ENCODE measurements at regions not wholly inside any gene's neighbourhood (a gene's known extent, or its start where the extent isn't known, plus 50 kb on each side); places are given as distances from the start of the nearest gene placed in this dataset.

GRCh38 chr2:7997279-7997678 lies 684.6 kb upstream of the ID2 start:
- in situ Hi-C loops (cut with HindIII; ENCODE audit: low pct_unique_long_range_greater_than_20kb, low sequenced_read_pairs), result no loop called here
- no peak for TF ChIP-seq JUND (IDR thresholded peaks at IDR 0.05; ENCODE audit: low read depth)
- DNase-seq (ENCODE audit: low read depth in 1 of 2, low spot score in 1 of 2), result no peak

DNA sequence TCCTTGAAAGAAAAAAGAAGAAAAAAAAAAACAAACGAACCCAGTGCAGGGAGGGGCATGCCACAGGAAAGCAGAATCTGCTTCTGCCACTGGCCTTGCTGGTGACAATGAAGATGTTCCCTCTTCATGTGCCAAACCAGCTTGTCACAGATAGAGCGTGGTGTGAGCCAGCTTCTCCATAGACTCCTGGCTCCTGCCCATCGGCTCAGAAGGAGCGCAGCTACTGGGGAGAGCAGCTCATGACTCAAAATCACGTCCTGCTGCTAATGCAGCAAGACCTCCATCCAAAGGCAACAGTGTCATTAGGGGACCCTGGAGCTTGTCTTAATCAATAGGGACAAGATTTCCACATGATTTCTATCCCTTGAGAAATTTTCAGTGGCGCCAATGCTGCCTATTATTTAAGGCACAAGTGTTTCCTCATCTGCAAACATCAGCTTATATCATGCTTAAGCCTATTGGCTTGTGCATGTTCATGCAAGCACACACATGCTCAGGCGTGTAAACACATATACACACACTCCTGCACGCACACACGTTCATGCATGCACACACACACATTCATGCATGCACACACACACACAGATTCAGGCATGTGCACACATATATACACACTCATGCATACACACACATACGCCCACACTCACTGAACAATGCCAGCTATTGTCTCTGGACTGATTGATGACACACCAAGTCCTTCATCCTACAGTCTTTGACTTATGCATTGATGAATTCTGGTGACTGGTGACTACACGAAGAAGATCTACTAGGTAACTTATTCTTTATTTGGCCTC lies 682.0 kb upstream of the ID2 start:
- in situ Hi-C loops (cut with HindIII; ENCODE audit: low pct_unique_long_range_greater_than_20kb, low sequenced_read_pairs), result no loop called here
- DNase-seq (ENCODE audit: low read depth in 1 of 2, low spot score in 1 of 2), result no peak
- TF ChIP-seq JUND (IDR thresholded peaks at IDR 0.05; ENCODE audit: low read depth), result no peak

DNA sequence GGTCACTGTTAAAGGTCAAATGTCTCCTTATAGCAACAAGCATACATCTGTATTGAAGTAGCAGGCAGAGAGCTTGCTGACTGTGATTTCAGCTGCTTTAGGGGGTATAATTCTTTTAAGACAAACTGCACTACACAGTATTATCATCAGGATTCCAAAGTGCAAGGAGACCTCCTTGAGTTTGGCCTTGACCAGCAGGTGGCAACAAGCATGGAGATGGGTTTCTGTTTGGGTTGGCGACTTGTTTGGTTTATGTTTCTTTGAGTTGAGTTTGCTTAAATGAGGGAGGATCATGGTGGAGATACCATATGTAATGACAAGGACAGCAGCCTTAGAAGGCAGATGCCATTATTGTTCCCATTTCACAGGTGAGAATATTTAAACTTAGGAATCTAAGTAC lies 681.0 kb upstream of the ID2 start:
- in situ Hi-C loops (cut with HindIII; ENCODE audit: low pct_unique_long_range_greater_than_20kb, low sequenced_read_pairs), result no loop called here

DNA sequence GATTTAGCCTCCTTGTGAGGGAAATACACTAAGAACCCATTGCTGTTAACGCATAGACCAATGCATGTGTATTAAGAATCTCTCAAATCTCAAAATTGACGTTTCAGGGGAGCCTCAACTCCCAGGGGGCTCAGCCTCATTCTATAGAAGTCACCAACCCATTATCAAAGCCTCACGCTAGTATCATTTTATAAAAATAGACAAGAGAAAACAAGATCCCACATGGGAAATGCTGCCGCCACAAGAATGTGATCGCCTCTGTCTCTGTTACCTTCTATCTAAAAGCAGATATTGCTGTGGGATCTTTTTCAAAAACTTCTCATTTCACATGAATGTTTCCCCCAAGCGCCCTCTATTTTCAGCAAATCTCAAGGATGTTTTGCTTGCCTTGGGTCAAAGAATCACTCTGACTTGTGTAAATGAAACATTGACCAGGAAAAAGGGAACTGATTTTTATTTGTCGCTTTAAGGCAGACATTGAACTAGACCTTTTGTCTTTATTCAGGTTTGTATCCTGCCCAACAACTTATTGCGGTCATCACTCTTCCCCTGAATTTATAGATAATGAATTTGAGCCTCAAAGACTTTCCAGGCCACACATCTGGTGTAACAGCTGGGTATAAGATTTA lies 679.0 kb upstream of the ID2 start:
- in situ Hi-C loops (cut with HindIII; ENCODE audit: low pct_unique_long_range_greater_than_20kb, low sequenced_read_pairs), result no loop called here
- DNase-seq (ENCODE audit: low read depth in 1 of 2, low spot score in 1 of 2), result no peak
- no peak for TF ChIP-seq JUND (IDR thresholded peaks at IDR 0.05; ENCODE audit: low read depth)

More for the DNA sequence above, 681.0 kb upstream of the ID2 start:
- TF ChIP-seq JUND (IDR thresholded peaks at IDR 0.05; ENCODE audit: low read depth), result no peak
- peak in 1 of 2 experiments; percentile 19 for DNase-seq (ENCODE audit: low read depth in 1 of 2, low spot score in 1 of 2)

DNA sequence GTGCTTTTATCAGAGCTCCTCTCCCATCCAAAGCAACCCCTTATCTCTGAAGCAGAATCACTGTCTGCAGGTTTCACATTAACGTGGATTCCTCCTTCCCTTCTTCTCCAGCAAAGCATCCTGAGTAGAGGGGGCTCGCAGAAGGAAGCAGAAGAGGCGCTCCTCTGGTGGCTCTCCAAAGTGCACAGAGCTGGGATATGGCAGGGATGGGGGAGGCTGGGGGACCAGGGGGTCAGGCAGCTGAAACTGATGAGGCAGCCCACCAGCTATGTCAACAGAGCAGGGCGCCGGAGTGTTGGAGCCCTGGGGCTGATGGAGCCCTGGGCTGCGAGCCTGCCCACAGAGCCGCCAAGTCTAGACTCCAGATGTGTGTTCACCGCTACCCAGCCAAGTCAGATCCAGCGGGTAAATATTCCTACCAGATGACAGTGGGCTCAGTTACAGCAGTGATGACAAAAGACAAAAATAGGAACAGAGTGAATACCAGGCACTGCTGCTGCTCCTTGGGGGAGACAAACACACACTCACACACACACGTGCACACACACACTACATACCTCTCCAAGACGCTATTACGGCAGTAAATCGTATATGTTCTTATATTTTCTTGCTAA lies 678.3 kb upstream of the ID2 start:
- no peak for DNase-seq (ENCODE audit: low read depth in 1 of 2, low spot score in 1 of 2)
- TF ChIP-seq JUND (IDR thresholded peaks at IDR 0.05; ENCODE audit: low read depth), result no peak
- in situ Hi-C loops (cut with HindIII; ENCODE audit: low pct_unique_long_range_greater_than_20kb, low sequenced_read_pairs), result no loop called here

- no peak for TF ChIP-seq JUND (IDR thresholded peaks at IDR 0.05; ENCODE audit: low read depth)
- DNase-seq (ENCODE audit: low read depth in 1 of 2, low spot score in 1 of 2), result no peak
- in situ Hi-C loops (cut with HindIII; ENCODE audit: low pct_unique_long_range_greater_than_20kb, low sequenced_read_pairs), result no loop called here
These were observed 677.6 kb upstream of the ID2 start for GRCh38 chr2:8004250-8004681.

- DNase-seq (ENCODE audit: low read depth in 1 of 2, low spot score in 1 of 2), result no peak
- TF ChIP-seq JUND (IDR thresholded peaks at IDR 0.05; ENCODE audit: low read depth), result no peak
- in situ Hi-C loops (cut with HindIII; ENCODE audit: low pct_unique_long_range_greater_than_20kb, low sequenced_read_pairs), result no loop called here
These were observed 675.7 kb upstream of the ID2 start for GRCh38 chr2:8006181-8006580.

- in situ Hi-C loops (cut with HindIII; ENCODE audit: low pct_unique_long_range_greater_than_20kb, low sequenced_read_pairs), result no loop called here
- peak in 1 of 2 experiments; percentile 39 for DNase-seq (ENCODE audit: low read depth in 1 of 2, low spot score in 1 of 2)
- no peak for TF ChIP-seq JUND (IDR thresholded peaks at IDR 0.05; ENCODE audit: low read depth)
These were observed 675.2 kb upstream of the ID2 start for GRCh38 chr2:8006626-8007025.

GRCh38 chr2:8009010-8009597 lies 672.8 kb upstream of the ID2 start:
- no peak for DNase-seq (ENCODE audit: low read depth in 1 of 2, low spot score in 1 of 2)
- TF ChIP-seq JUND (IDR thresholded peaks at IDR 0.05; ENCODE audit: low read depth), result no peak
- in situ Hi-C loops (cut with HindIII; ENCODE audit: low pct_unique_long_range_greater_than_20kb, low sequenced_read_pairs), result no loop called here

DNA sequence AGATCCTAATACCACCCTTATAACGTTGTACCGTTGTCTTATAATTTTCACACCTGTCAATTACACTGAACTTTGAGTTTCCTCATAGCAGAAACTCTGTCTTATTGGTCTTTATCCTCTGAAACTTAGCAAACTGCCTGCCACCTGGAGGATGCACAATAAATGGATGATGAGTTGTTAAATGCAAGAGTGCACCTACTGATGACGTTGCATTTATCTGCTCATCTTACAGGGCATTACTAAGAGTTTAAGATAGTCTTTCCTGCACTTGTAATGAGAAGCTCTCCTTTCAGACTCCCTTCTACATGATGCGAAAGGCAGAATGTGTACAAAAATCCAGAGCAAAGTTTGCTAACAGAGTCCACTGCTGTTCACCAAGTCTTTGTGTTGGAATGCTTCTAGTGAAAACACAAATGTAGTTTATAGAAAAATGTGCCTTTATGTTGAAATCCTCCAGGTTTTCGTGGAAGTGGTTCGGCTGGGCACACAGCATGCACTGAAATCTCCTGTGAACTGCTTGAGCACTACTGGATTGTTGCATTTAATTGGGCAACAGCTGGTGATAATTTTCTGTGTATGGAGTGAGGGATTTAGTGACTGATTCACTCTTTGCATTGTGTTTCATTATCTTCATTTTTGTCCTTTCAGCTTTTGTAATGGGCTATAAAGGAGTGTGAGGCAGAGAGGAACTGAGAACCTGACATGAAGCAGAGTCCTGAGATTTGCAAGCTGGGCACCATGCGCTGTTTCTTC lies 665.8 kb upstream of the ID2 start:
- TF ChIP-seq JUND (IDR thresholded peaks at IDR 0.05; ENCODE audit: low read depth), result no peak
- peak in 1 of 2 experiments; percentile 24 for DNase-seq (ENCODE audit: low read depth in 1 of 2, low spot score in 1 of 2)
- in situ Hi-C loops (cut with HindIII; ENCODE audit: low pct_unique_long_range_greater_than_20kb, low sequenced_read_pairs), result no loop called here

GRCh38 chr2:8016688-8017087 lies 665.2 kb upstream of the ID2 start:
- no peak for TF ChIP-seq JUND (IDR thresholded peaks at IDR 0.05; ENCODE audit: low read depth)
- in situ Hi-C loops (cut with HindIII; ENCODE audit: low pct_unique_long_range_greater_than_20kb, low sequenced_read_pairs), result no loop called here

DNA sequence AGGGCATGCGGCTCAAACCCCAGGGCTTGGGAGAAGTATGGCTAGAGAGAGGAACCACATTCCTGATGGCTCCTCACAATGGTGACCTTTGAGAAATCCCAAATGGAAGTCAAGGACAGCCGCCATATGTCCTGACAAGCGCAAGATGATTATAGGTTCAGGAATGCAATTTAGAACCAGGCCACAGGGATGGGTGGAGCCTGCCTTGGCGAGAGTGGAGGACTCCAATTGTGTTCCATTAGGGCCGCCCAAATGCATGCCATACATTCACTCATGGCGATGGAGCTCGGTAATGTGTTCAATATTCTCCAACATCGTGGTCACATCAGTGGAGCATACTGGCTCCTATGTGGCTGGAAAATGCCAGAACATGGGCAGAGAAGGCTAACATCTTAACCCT lies 662.9 kb upstream of the ID2 start:
- in situ Hi-C loops (cut with HindIII; ENCODE audit: low pct_unique_long_range_greater_than_20kb, low sequenced_read_pairs), result no loop called here
- no peak for DNase-seq (ENCODE audit: low read depth in 1 of 2, low spot score in 1 of 2)
- no peak for TF ChIP-seq JUND (IDR thresholded peaks at IDR 0.05; ENCODE audit: low read depth)

More at GRCh38 chr2:8016688-8017087, 665.2 kb upstream of the ID2 start:
- DNase-seq (ENCODE audit: low read depth in 1 of 2, low spot score in 1 of 2), result no peak

Data from T47D (cell line).